ENCODE measurements at regions not wholly inside any gene's neighbourhood (a gene's known extent, or its start where the extent isn't known, plus 50 kb on each side); places are given as distances from the start of the nearest gene placed in this dataset.
"Not testable (repeated sequence)": the region's sequence is repeated elsewhere in the genome, so short reads cannot be mapped to it uniquely, and the experiment has no call there.

DNA sequence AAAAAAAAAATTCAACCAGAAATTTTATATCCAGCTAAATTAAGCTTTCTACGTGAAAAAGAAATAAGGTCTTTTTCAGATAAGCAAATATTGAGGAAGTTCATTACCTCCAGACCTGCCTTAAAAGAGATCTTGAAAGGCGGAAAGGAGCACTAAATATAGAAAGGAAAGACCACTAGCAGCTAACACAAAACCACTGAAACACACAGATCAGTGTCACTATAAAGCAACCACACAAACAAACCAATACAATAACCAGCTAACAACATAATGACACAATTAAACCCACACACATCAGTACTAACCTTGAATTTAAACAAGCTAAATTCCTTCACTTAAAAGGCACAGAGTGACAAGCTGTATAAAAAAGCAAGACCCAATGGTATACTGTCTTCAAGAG lies 958.3 kb downstream of the TSN start:
- intact Hi-C loops (cut with micrococcal nuclease): no loop called here
- ATAC-seq (no peak), DNase-seq (no peak)
- Histone ChIP-seq H3K4me1 (ENCODE audit: control insufficient read depth, insufficient read depth, low read length) (no peaks in the 10 kb centered on the region), H3K27ac (ENCODE audit: low read length) (no peak overlapping the region), H3K9me3 (ENCODE audit: control insufficient read depth, insufficient read depth, low read length) (peaks cover 11% of the 10 kb centered on the region), H3K27me3 (ENCODE audit: control insufficient read depth, insufficient read depth, low read length) (no peaks in the 10 kb centered on the region), H3K4me3 (ENCODE audit: low read length) (no peak overlapping the region), H3K36me3 (ENCODE audit: control insufficient read depth, insufficient read depth, low read length) (no peaks in the 10 kb centered on the region)
- H3K36me3 Mint-ChIP-seq: peaks cover 14% of the 10 kb centered on the region
- no peaks in the 10 kb centered on the region for H3K27me3 Mint-ChIP-seq (ENCODE audit: low read depth in 2 of 2)
- H3K9me3 Mint-ChIP-seq: peaks cover 14 to 24% of the 10 kb centered on the region in 2 donors
- no peaks in the 10 kb centered on the region for H3K4me1 Mint-ChIP-seq
- TF ChIP-seq, protein P1, sequence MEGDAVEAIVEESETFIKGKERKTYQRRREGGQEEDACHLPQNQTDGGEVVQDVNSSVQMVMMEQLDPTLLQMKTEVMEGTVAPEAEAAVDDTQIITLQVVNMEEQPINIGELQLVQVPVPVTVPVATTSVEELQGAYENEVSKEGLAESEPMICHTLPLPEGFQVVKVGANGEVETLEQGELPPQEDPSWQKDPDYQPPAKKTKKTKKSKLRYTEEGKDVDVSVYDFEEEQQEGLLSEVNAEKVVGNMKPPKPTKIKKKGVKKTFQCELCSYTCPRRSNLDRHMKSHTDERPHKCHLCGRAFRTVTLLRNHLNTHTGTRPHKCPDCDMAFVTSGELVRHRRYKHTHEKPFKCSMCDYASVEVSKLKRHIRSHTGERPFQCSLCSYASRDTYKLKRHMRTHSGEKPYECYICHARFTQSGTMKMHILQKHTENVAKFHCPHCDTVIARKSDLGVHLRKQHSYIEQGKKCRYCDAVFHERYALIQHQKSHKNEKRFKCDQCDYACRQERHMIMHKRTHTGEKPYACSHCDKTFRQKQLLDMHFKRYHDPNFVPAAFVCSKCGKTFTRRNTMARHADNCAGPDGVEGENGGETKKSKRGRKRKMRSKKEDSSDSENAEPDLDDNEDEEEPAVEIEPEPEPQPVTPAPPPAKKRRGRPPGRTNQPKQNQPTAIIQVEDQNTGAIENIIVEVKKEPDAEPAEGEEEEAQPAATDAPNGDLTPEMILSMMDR (IDR thresholded peaks at IDR 0.05): no peak
- 75% methylated on average over 1 of the region's 2 CpGs for WGBS (ENCODE audit: insufficient coverage)
- H3K4me3 Mint-ChIP-seq: no peak overlapping the region
- H3K27ac Mint-ChIP-seq: no peak overlapping the region

DNA sequence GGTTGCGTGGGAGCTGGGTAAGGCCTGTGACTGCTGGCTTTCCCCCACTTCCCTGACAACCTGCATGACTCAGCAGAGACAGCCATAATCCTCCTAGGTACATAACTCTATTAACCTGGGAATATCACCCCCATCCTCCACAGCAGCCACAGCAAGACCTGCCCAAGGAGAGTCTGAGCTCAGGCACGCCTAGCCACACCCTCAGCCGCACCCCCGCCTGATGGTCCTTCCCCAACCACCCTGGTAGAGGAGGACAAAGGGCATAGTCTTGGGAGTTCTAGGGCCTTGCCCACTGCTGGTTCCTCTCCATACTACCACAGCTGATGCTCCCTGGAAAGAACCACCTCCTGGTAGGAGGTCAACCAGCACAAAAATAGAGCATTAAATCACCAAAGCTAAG lies 965.4 kb downstream of the TSN start:
- H3K27ac ChIP-seq (ENCODE audit: low read length); H3K27me3 ChIP-seq (ENCODE audit: control insufficient read depth, insufficient read depth, low read length); H3K4me3 ChIP-seq (ENCODE audit: low read length); H3K27ac Mint-ChIP-seq; H3K9me3 ChIP-seq (ENCODE audit: control insufficient read depth, insufficient read depth, low read length); DNase-seq; ATAC-seq; H3K36me3 ChIP-seq (ENCODE audit: control insufficient read depth, insufficient read depth, low read length); H3K4me3 Mint-ChIP-seq; intact Hi-C loops (cut with micrococcal nuclease); H3K27me3 Mint-ChIP-seq (ENCODE audit: low read depth in 2 of 2); H3K36me3 Mint-ChIP-seq; H3K4me1 ChIP-seq (ENCODE audit: control insufficient read depth, insufficient read depth, low read length); H3K4me1 Mint-ChIP-seq: not testable (repeated sequence)
- peaks cover 12 to 17% of the 10 kb centered on the region in 2 donors for H3K9me3 Mint-ChIP-seq
- WGBS (ENCODE audit: insufficient coverage): 89% methylated on average over 4 of the region's 4 CpGs

DNA sequence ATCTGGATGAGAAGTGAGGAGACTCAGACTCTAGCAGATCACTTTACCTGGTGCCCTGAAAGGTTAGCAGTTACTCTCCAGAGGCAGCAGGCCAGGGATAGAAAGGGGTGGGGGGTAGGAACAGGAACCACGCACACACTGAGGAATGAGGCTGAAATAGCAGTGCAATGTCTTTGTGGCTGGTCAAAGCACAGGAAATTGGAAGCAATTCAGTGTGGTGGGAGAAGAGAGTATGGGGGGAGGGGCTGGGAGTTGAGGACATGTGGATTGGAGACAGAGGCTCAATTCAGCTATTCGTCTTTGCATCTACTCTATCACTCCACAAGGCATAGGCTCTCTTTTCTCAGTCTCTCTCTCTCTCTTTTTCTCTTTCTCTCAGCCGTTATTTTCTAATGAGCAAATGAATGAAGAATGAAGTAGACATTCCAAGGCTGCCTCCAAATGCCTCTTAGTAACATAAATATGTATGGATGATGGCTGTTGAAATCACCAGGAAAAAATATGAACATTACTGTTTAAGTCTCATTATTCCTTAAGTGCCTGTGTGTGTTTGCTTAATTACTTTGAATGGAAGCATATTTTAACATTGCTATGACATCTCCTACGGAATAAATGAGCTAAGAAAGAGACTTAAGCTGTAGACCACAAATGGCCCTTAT lies 979.4 kb downstream of the TSN start:
- WGBS (ENCODE audit: insufficient coverage): 77% methylated on average over 1 of the region's 4 CpGs
- no peaks in the 10 kb centered on the region for H3K27me3 Mint-ChIP-seq (ENCODE audit: low read depth in 2 of 2)

DNA sequence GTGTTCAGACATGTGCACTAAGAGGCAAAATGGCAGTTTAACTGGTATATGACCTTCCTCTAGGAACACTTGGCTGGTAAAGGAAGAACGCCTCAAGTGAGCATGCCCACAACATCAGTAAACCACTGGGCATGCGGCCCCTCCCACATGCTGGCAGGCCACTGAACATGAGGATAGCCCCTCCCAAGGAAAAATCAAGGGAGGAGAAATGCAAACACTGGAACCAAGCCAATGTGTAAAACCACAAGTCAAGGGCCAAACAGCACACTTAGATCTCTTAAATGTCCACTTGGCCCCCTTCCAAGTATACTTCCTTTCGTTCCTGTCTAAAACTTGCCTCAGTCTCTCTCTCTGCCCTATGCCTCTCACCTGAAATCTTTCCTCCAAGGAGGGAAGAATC lies 980.8 kb downstream of the TSN start:
- Mint-ChIP-seq H3K36me3 (no peaks in the 10 kb centered on the region), H3K4me1 (peaks cover 12 to 19% of the 10 kb centered on the region in 2 donors), H3K27ac (no peak overlapping the region), H3K27me3 (ENCODE audit: low read depth in 2 of 2) (no peaks in the 10 kb centered on the region), H3K4me3 (no peak overlapping the region), H3K9me3 (peaks cover 6 to 11% of the 10 kb centered on the region in 2 donors)
- no peaks in the 10 kb centered on the region for H3K27me3 ChIP-seq (ENCODE audit: control insufficient read depth, insufficient read depth, low read length)
- ATAC-seq (no peak), DNase-seq (no peak)
- H3K9me3 ChIP-seq (ENCODE audit: control insufficient read depth, insufficient read depth, low read length): peaks cover 5% of the 10 kb centered on the region
- no peak overlapping the region for H3K4me3 ChIP-seq (ENCODE audit: low read length)
- TF ChIP-seq, protein P1 (IDR thresholded peaks at IDR 0.05): no peak
- intact Hi-C loops (cut with micrococcal nuclease): no loop called here
- no peaks in the 10 kb centered on the region for H3K4me1 ChIP-seq (ENCODE audit: control insufficient read depth, insufficient read depth, low read length)
- 64% methylated on average over 3 of the region's 3 CpGs for WGBS (ENCODE audit: insufficient coverage)
- H3K27ac ChIP-seq (ENCODE audit: low read length): no peak overlapping the region
- H3K36me3 ChIP-seq (ENCODE audit: control insufficient read depth, insufficient read depth, low read length): no peaks in the 10 kb centered on the region

More for the DNA sequence above, 979.4 kb downstream of the TSN start:
- H3K36me3 Mint-ChIP-seq: no peaks in the 10 kb centered on the region
- H3K27ac Mint-ChIP-seq: no peak overlapping the region
- peaks cover 5% of the 10 kb centered on the region for H3K9me3 ChIP-seq (ENCODE audit: control insufficient read depth, insufficient read depth, low read length)
- ATAC-seq (no peak), DNase-seq (no peak)
- H3K4me1 ChIP-seq (ENCODE audit: control insufficient read depth, insufficient read depth, low read length): no peaks in the 10 kb centered on the region
- no peaks in the 10 kb centered on the region for H3K36me3 ChIP-seq (ENCODE audit: control insufficient read depth, insufficient read depth, low read length)
- H3K27ac ChIP-seq (ENCODE audit: low read length): no peak overlapping the region
- intact Hi-C loops (cut with micrococcal nuclease): no loop called here
- no peak overlapping the region for H3K4me3 Mint-ChIP-seq
- no peaks in the 10 kb centered on the region for H3K27me3 ChIP-seq (ENCODE audit: control insufficient read depth, insufficient read depth, low read length)
- H3K4me3 ChIP-seq (ENCODE audit: low read length): no peak overlapping the region
- H3K4me1 Mint-ChIP-seq: peaks cover 12 to 14% of the 10 kb centered on the region in 2 donors
- TF ChIP-seq, protein P1 (IDR thresholded peaks at IDR 0.05): no peak
- peaks cover 6 to 12% of the 10 kb centered on the region in 2 donors for H3K9me3 Mint-ChIP-seq

Measured in natural killer cell (primary cell).